NT2/D1 (cell line): ENCODE measurements at regions not wholly inside any gene's neighbourhood (a gene's known extent, or its start where the extent isn't known, plus 50 kb on each side); places are given as distances from the start of the nearest gene placed in this dataset.
A peak's percentile ranks its signal among the peaks of the same experiment; 100 is the strongest.

ENCODE experiments used
- DNase-seq: peaks from one replicate; pipeline ENCODE4 v3.0.0-alpha.2; 2011; ENCODE audit warnings: low read depth, low spot score
- H3K27me3 ChIP-seq: 2 replicates; pipeline ENCODE4 v1.6.0; 2011; ENCODE audit warnings: mild to moderate bottlenecking; ENCODE audit not compliant: insufficient read length, insufficient read depth
- H3K36me3 ChIP-seq: 2 replicates; pipeline ENCODE4 v1.6.1; 2011; ENCODE audit warnings: mild to moderate bottlenecking, low read length, mixed read lengths; ENCODE audit not compliant: insufficient read depth, insufficient read length
- H3K4me1 ChIP-seq: 2 replicates; pipeline ENCODE4 v1.5.1; 2011; ENCODE audit not compliant: insufficient read depth, insufficient read length
- H3K4me3 ChIP-seq: 2 replicates; pipeline ENCODE4 v1.5.1; 2011; ENCODE audit warnings: low read depth; ENCODE audit not compliant: insufficient read length
- H3K9ac ChIP-seq: 2 replicates; pipeline ENCODE4 v1.6.0; 2011; ENCODE audit warnings: low read depth; ENCODE audit not compliant: insufficient read length
- H3K9me3 ChIP-seq: 2 replicates; pipeline ENCODE4 v1.5.1; 2011; ENCODE audit warnings: mild to moderate bottlenecking, low read length; ENCODE audit not compliant: insufficient read depth
- SUZ12 ChIP-seq: IDR thresholded peaks from 2 replicates; pipeline ENCODE4 v1.6.1; 2011; ENCODE audit not compliant: insufficient read length, insufficient read depth; ENCODE audit errors: extremely low read depth
- YY1 ChIP-seq: IDR thresholded peaks from 2 replicates; pipeline ENCODE4 v1.6.1; 2011; ENCODE audit not compliant: insufficient read length, insufficient read depth
- ZNF274 ChIP-seq: IDR thresholded peaks from 2 replicates; pipeline ENCODE4 v1.6.1; 2011; ENCODE audit warnings: mild to moderate bottlenecking, low read depth, low read length

- TF ChIP-seq YY1: no peak
- TF ChIP-seq SUZ12: no peak
- no peak for TF ChIP-seq ZNF274
- DNase-seq: no peak
- H3K36me3 ChIP-seq: no peaks in the 10 kb centered on the region
- H3K4me1 ChIP-seq: no peaks in the 10 kb centered on the region
- H3K9me3 ChIP-seq: no peaks in the 10 kb centered on the region
- H3K9ac ChIP-seq: no peak overlapping the region
- no peak overlapping the region for H3K4me3 ChIP-seq
- no peaks in the 10 kb centered on the region for H3K27me3 ChIP-seq
Measured at GRCh38 chr3:24615177-24615576, 120.5 kb upstream of the THRB start.

GRCh38 chr3:24616110-24616829, 121.6 kb upstream of the THRB start:
- H3K36me3 ChIP-seq: no peaks in the 10 kb centered on the region
- H3K9me3 ChIP-seq: no peaks in the 10 kb centered on the region
- no peak for DNase-seq
- no peaks in the 10 kb centered on the region for H3K4me1 ChIP-seq
- H3K9ac ChIP-seq: no peak overlapping the region
- no peaks in the 10 kb centered on the region for H3K27me3 ChIP-seq
- H3K4me3 ChIP-seq: no peak overlapping the region
- TF ChIP-seq SUZ12: no peak
- TF ChIP-seq YY1: no peak
- TF ChIP-seq ZNF274: no peak

DNA sequence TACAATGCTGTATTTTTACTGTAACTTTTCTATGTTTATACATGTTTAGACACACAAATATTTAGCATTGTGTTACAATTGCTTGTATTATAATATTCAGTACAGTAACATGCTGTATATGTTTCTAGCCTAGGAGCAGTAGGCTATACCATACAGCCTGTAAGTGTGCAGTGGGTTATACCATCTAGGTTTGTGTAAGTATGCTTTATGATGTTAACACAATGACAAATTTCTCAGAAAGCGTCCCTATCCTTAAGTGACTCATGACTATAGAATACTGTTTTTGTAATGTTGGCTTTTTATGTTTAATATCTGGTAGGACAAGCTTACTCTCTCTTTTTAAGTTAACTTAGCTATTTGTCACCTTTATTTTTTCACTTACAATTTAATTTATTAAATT, 127.5 kb upstream of the THRB start:
- no peak for DNase-seq
- H3K27me3 ChIP-seq: no peaks in the 10 kb centered on the region
- no peak overlapping the region for H3K9ac ChIP-seq
- TF ChIP-seq YY1: no peak
- TF ChIP-seq ZNF274: no peak
- no peak for TF ChIP-seq SUZ12
- no peaks in the 10 kb centered on the region for H3K36me3 ChIP-seq
- H3K4me3 ChIP-seq: no peak overlapping the region
- peaks cover 32% of the 10 kb centered on the region for H3K9me3 ChIP-seq
- no peaks in the 10 kb centered on the region for H3K4me1 ChIP-seq

DNA sequence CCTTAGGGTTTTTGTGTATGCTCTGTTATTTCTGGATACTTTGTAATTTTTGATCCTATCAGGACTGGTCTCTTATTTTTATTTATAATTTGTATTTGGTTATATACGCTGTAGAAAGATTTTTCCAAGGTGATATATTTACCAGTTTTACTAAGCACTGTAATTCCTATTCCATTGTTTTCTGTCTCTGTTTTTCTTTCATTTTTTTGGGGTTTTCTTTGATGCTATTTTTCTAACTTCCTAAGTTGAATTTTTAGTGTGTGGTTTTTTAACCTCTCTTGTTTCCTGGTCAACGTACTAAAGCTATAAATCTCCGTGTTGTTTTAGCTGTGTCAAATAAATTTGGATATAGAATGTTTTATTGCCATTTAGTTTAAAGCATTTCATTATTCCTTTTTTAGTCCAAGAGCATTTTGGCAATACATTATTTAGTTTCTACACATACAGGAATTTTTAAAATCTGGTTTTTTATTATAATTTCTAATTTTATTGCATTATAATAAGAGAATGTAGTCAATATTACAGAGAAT, 128.1 kb upstream of the THRB start:
- Histone ChIP-seq H3K36me3 (no peaks in the 10 kb centered on the region), H3K4me1 (no peaks in the 10 kb centered on the region), H3K9ac (no peak overlapping the region), H3K9me3 (peaks cover 38% of the 10 kb centered on the region), H3K4me3 (no peak overlapping the region), H3K27me3 (no peaks in the 10 kb centered on the region)
- no peak for DNase-seq
- TF ChIP-seq ZNF274 (no peak), YY1 (no peak), SUZ12 (no peak)

DNA sequence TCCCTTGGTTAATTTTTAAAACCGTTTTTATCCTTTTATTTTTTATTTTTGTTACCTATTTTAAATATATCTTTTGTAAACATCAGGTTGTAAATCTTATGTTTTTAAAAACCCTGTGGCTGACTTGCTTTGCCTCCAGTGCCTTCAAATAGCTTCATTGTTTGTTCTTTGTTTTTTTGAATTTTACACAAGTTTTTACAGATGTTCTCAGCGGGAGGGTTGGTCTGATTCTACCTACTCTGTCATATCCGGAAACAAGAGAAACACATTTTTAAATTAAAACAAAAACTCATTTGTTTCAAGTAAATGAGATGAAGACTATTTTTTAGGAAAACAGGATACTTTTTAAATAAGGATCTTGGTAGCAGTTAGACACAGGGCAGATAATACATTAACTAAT, 129.0 kb upstream of the THRB start:
- Histone ChIP-seq H3K4me3 (no peak overlapping the region), H3K9me3 (peaks cover 40% of the 10 kb centered on the region), H3K36me3 (no peaks in the 10 kb centered on the region), H3K9ac (no peak overlapping the region), H3K4me1 (no peaks in the 10 kb centered on the region), H3K27me3 (no peaks in the 10 kb centered on the region)
- TF ChIP-seq SUZ12: no peak
- no peak for TF ChIP-seq YY1
- no peak for TF ChIP-seq ZNF274
- DNase-seq: no peak

DNA sequence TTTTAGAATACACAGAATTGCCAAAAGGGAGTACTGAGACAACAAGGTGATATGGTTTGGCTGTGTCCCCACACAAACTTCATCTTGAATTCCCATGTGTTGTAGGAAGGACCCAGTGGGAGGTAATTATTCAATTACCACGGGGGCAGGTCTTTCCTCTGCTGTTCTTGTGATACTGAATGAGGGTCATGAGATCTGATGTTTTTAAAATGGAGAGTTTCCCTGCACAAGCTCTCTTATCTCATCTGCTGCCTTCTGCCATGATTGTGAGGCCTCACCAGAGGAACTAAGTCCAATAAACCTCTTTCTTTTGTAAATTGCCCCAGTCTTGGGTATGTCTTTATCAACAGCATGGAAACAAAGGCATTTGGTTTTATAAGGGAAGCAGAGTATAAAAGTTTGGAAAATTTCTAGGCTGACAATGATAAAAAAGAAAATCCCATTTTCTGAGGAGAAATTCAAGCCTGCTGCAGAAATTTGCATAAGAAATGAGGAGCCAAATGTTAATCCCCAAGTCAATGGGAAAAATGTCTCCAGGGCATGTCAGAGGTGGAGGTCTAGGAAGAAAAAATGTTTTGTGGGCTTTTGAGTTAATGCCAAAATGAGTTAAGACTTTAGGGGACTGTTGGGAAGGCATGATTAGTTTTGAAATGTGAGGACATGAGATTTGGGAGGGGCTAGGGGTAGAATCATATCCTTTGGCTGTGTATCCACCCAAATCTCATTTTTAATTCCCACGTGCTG, 130.5 kb upstream of the THRB start:
- peak; percentile 42 for DNase-seq
- no peaks in the 10 kb centered on the region for H3K36me3 ChIP-seq
- H3K4me3 ChIP-seq: no peak overlapping the region
- TF ChIP-seq ZNF274: no peak
- TF ChIP-seq SUZ12: no peak
- TF ChIP-seq YY1: no peak
- H3K4me1 ChIP-seq: no peaks in the 10 kb centered on the region
- H3K9ac ChIP-seq: no peak overlapping the region
- H3K27me3 ChIP-seq: no peaks in the 10 kb centered on the region
- peaks cover 40% of the 10 kb centered on the region for H3K9me3 ChIP-seq
